Activated CD8-positive, alpha-beta memory T cell treated with anti-CD3 and anti-CD28 coated beads, Interleukin-2, amount 50 U/mL, for 24 hours (primary cell): ENCODE measurements at regions not wholly inside any gene's neighbourhood (a gene's known extent, or its start where the extent isn't known, plus 50 kb on each side); places are given as distances from the start of the nearest gene placed in this dataset.

Source experiments
- DNase-seq: peaks from one replicate; pipeline ENCODE4 v3.0.0-alpha.2; 2020; ENCODE audit errors: extremely low read depth

GRCh38 chr2:136182315-136182714 lies 64.4 kb upstream of the CXCR4 start:
- no peak for DNase-seq

DNA sequence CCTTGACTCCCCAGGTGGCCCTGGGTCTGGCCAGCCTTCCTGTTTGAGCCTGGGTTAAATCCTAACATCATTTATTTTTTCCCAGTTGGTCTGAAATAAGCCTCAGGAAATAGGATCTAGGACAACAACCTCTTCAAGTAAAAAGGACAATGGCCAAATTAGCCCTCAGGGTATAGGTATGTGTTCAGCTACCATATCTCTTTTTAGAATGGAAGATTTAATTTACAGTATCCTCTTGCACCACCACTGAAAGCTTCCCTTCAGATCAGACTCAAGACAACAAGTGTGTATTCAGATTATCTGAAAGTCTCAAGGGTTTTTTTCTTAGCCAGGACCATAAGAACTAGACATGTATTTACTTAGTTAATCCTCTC lies 61.6 kb upstream of the CXCR4 start:
- no peak for DNase-seq

GRCh38 chr2:136178941-136179601 lies 61.1 kb upstream of the CXCR4 start:
- no peak for DNase-seq

DNA sequence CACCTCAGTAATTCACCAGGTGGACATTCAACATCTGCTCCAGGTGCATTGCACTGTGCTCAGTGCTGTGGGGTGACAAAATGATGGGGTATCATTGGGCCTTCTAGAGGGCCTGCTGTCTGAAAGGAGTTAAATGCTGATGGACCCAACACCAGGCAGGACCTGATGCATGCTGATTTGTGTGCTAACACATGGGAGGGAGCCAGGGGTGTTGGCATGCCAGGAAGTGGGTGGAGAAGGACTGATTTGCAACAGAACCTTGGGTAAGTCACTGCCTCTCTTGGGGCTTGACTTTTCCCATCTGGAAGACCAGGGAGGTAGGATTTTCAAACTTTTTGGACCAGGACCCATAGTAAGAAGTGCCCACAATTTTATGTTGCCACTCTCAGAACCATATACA lies 57.9 kb upstream of the CXCR4 start:
- no peak for DNase-seq

GRCh38 chr2:136175466-136175865 lies 57.5 kb upstream of the CXCR4 start:
- DNase-seq: no peak

DNA sequence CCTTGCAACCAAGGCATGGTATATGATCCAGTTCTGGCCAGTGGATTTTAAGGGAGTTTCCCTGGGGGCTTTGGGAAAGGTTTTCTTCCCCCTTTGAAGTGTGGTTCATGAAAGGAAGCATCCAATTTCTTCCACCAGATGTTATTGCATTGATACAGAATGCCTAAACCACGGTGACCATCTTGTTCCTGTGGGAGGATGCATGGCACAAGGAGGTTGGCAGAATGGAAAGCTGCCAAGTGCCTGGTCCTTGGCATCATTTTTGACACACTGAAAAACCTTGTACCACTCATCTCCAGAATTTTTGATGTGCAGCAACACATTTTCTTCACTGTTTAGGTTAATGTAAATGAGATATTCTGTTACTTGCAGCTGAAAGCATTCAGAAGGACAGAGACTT lies 55.2 kb upstream of the CXCR4 start:
- DNase-seq: no peak

DNA sequence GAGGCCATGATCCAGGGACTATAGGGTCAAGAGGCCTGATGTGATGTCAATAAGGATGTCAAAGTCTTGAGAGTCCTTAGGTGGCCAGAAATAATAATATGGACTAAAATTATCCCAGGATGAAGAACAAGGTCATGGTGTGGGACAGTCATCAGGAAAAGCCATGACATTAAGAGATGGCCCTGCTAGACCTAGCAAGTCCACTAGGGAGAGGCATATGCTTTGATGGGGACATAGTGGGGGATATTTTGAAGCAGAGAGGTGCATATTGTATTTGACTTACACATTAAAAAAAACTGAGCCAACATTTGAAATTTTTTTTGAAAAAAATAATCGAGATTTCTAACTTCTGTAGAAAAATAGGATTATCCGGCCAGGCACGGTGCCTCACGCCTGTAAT lies 53.3 kb upstream of the CXCR4 start:
- no peak for DNase-seq

DNA sequence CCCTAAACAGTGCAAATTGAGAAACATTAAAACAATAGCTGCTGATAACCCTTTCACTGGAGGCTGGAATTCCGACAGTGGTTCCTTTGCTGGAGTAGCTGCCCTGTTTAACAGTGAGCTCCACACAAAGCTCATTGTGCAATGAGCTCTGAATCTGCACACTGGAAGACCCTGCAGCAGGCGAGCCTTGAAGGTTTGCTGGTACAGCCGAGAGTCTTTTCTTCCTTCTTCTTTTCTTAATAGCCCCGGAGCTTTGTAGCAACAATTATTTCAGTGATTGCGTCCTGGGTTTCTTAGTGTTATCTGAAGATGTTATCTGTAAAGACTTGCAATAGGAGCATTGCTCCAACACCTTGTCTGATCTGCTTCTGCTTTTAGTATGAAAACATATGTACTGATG lies 50.8 kb upstream of the CXCR4 start:
- DNase-seq: no peak

DNA sequence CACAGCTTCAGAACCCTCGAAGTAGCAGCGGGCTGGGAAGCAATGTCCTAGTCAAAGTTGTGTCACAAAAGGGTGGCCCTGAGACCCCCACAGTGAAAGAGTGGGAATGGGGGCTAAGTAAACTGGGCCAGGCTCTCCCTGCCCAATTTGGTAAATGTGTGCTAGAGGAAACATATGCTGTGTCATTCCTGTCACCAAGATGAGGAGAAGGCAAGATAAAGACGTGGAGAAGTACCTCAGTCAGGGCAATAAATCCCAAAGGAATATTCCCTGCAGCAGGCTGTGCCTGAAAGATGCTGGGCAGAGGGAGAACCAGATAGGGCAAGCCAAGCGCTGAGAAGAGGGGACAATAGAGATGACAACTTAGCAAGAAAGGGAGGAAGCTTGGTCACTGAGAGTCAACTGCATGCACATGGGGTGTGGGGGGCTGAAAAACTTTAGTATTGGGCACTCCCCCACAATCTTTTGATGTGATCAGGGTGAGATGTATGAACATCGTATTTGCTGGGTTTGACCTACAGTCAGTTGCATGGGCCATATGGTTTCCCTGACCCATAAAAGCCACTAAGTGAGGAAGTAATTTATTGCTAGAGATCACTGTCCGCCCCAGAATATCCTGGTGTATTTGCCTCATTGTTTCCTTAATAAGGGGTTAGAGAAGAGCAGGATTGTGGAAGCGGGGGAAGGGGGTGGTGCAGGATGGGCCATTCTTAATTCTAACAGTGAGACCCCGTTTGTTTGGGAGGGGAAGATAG lies 49.9 kb upstream of the CXCR4 start:
- no peak for DNase-seq
